GM12891 (cell line): ENCODE measurements at regions not wholly inside any gene's neighbourhood (a gene's known extent, or its start where the extent isn't known, plus 50 kb on each side); places are given as distances from the start of the nearest gene placed in this dataset.

Source experiments
- PAX5 ChIP-seq: IDR thresholded peaks from 2 replicates; pipeline ENCODE4 v1.6.1; 2011; ENCODE audit warnings: low read length, moderate library complexity, mild to moderate bottlenecking; ENCODE audit not compliant: insufficient read depth, severe bottlenecking
- POLR2A ChIP-seq: IDR thresholded peaks from 2 replicates; pipeline ENCODE4 v1.6.1; 2011; ENCODE audit warnings: low read depth, low read length, control low read depth
- POLR2AphosphoS5 ChIP-seq: IDR thresholded peaks from 2 replicates; pipeline ENCODE4 v1.6.1; 2011; ENCODE audit warnings: low read depth, low read length, control low read depth
- SPI1 ChIP-seq: IDR thresholded peaks from 2 replicates; pipeline ENCODE4 v1.6.1; 2011; ENCODE audit warnings: low read depth, low read length, control low read depth
- TAF1 ChIP-seq: IDR thresholded peaks from 2 replicates; pipeline ENCODE4 v1.6.1; 2011; ENCODE audit warnings: low read depth, low read length, control low read depth

- TF ChIP-seq POLR2A = no peak
- TF ChIP-seq POLR2AphosphoS5 = no peak
- TF ChIP-seq TAF1 = no peak
- no peak for TF ChIP-seq SPI1
- TF ChIP-seq PAX5 = no peak
Measured at GRCh38 chr2:147110317-147110716, 734.5 kb upstream of the ACVR2A start.
